Thymus (tissue), 11 donors: ENCODE measurements at regions not wholly inside any gene's neighbourhood (a gene's known extent, or its start where the extent isn't known, plus 50 kb on each side); places are given as distances from the start of the nearest gene placed in this dataset.

Experiments
- DNase-seq, 9 donors: peaks; one replicate each; pipeline ENCODE4 v3.0.0-alpha.2; 2013; ENCODE audit warnings: low spot score in 9 of 9, low read depth in 6 of 9, missing footprints in 1 of 9
- H3K27ac ChIP-seq, 2 donors: one replicate each; pipeline ENCODE4 v1.5.1; 2013; ENCODE audit warnings: control low read depth in 1 of 2, low read depth in 1 of 2, low read length in 1 of 2, mild to moderate bottlenecking in 1 of 2, moderate library complexity in 1 of 2
- H3K27me3 ChIP-seq, 2 donors: one replicate each; pipeline ENCODE4 v1.5.1; 2013; ENCODE audit warnings: low read length in 1 of 2; ENCODE audit not compliant: control insufficient read depth in 2 of 2, insufficient read depth in 1 of 2
- H3K36me3 ChIP-seq, 2 donors: one replicate each; pipeline ENCODE4 v1.5.1; 2013; ENCODE audit warnings: low read length in 1 of 2, mild to moderate bottlenecking in 1 of 2, moderate library complexity in 1 of 2; ENCODE audit not compliant: control insufficient read depth in 2 of 2, insufficient read depth in 2 of 2
- H3K4me1 ChIP-seq, 2 donors: one replicate each; pipeline ENCODE4 v1.5.1; 2013; ENCODE audit warnings: low read length in 2 of 2; ENCODE audit not compliant: control insufficient read depth in 2 of 2, insufficient read depth in 2 of 2
- H3K4me3 ChIP-seq, 2 donors: one replicate each; pipeline ENCODE4 v1.5.1; 2013; ENCODE audit warnings: low read length in 2 of 2, control low read depth in 1 of 2, mild to moderate bottlenecking in 1 of 2
- H3K9me3 ChIP-seq, 2 donors: one replicate each; pipeline ENCODE4 v1.5.1; 2013; ENCODE audit warnings: low read length in 1 of 2, mild to moderate bottlenecking in 1 of 2; ENCODE audit not compliant: control insufficient read depth in 2 of 2, insufficient read depth in 1 of 2
- WGBS: extraction: QIAGEN DNeasy Blood & Tissue Kit; methylation state at CpG from one replicate; pipeline ENCODE4 v1.1.7; 2013; 5-methylcytosine and 5-hydroxymethylcytosine counted together
- donor health status: healthy.

DNA sequence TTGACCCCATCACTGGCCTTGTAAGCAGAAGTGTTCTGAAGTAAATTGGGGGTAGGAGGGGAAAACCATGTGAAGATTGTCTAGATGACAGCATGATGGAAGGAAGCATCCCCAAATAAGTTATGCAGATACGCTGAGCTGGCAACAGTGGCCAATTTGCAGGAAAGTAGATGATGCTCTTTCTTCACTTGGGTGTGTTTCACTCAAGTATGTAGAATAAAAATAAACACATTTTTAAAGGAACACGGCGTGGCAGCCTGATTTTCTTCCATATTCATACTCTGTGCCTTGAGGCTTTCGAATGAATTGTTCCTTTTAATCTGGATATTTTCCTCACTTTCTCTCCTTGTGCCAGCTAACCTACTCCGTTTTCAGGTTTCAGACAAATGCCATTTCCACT is 295.5 kb upstream of the DPYD start:
- DNase-seq = no peak
- H3K4me3 ChIP-seq = no peak overlapping the region
- H3K36me3 ChIP-seq = no peaks in the 10 kb centered on the region
- no peaks in the 10 kb centered on the region for H3K27me3 ChIP-seq
- WGBS = 92% methylated on average over 5 of the region's 5 CpGs
- no peaks in the 10 kb centered on the region for H3K9me3 ChIP-seq
- H3K4me1 ChIP-seq = no peaks in the 10 kb centered on the region
- no peak overlapping the region for H3K27ac ChIP-seq

DNA sequence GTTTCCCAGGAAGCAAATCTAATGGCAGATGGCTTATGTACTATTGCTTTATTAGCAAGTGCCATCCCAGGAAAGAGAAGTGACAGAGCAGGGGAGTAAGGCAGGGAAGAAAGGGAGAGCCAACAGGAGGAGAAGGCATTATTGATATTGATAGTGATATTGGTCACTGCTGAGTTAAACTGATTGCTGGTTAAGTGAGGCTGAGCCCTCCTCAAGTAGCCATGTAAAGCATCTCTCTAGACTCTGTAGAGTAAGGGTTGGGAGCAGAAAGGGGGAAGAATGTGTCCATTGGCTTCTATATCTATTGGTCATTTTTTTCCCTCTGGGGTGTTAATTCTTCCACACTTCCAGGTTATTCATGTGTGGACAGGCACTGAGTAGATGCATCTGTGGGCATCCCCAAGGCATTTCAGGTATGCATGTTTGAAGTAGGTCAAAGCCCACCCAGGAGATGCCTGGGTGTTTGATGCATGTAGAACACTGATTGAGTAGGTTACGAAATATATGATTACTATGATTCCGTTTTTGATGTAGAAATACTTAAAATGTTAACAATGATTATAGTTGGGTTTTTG is 290.5 kb upstream of the DPYD start:
- no peak for DNase-seq
- WGBS = 82% methylated on average over 2 of the region's 2 CpGs
- Histone ChIP-seq H3K27ac (no peak overlapping the region), H3K4me3 (no peak overlapping the region), H3K9me3 (no peaks in the 10 kb centered on the region), H3K36me3 (no peaks in the 10 kb centered on the region), H3K4me1 (no peaks in the 10 kb centered on the region), H3K27me3 (no peaks in the 10 kb centered on the region)

DNA sequence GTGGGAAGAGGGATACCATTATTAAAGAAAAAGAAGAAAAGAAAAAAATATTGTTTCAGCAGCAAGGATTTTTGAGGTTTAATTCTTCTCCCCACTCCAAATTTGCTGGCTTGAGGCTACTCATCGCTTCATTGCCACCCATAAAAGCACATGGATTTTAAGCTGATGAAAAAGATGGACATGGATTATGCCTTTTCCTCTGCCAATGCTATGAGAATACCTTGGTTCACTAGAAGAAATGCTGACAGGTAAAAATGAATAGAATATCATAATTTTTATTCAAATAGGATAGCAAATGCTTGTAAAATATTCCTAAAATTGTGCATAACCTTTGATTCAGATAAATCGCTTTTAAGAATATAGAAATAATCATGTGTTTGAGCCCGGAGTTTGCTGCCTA is 289.7 kb upstream of the DPYD start:
- H3K27ac ChIP-seq = no peak overlapping the region
- WGBS = 96% methylated on average over 3 of the region's 3 CpGs
- no peaks in the 10 kb centered on the region for H3K4me1 ChIP-seq
- no peak overlapping the region for H3K4me3 ChIP-seq
- no peaks in the 10 kb centered on the region for H3K9me3 ChIP-seq
- no peaks in the 10 kb centered on the region for H3K27me3 ChIP-seq
- no peaks in the 10 kb centered on the region for H3K36me3 ChIP-seq
- no peak for DNase-seq

DNA sequence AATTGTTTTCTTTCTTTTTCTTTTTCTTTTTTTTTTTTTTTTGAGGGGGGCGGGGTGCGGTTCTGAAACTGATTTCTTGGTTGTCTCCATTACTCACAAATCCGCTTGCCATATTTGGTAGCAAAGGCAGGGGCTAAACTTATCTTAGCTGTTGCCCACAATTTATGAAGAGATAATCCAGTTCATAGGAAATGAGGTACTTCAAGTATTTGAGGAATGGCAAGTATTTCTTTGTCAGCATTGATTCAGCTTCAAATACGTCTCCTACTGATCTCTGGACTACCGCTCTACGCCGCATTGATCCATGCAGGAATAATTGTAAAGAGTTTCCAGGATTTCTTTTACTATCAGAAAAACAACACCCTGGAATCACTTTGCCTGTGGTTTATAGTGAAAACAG is 289.2 kb upstream of the DPYD start:
- Histone ChIP-seq H3K27me3 (no peaks in the 10 kb centered on the region), H3K27ac (no peak overlapping the region), H3K4me1 (no peaks in the 10 kb centered on the region), H3K36me3 (no peaks in the 10 kb centered on the region), H3K9me3 (no peaks in the 10 kb centered on the region), H3K4me3 (no peak overlapping the region)
- DNase-seq = no peak
- WGBS = 95% methylated on average over 7 of the region's 7 CpGs

DNA sequence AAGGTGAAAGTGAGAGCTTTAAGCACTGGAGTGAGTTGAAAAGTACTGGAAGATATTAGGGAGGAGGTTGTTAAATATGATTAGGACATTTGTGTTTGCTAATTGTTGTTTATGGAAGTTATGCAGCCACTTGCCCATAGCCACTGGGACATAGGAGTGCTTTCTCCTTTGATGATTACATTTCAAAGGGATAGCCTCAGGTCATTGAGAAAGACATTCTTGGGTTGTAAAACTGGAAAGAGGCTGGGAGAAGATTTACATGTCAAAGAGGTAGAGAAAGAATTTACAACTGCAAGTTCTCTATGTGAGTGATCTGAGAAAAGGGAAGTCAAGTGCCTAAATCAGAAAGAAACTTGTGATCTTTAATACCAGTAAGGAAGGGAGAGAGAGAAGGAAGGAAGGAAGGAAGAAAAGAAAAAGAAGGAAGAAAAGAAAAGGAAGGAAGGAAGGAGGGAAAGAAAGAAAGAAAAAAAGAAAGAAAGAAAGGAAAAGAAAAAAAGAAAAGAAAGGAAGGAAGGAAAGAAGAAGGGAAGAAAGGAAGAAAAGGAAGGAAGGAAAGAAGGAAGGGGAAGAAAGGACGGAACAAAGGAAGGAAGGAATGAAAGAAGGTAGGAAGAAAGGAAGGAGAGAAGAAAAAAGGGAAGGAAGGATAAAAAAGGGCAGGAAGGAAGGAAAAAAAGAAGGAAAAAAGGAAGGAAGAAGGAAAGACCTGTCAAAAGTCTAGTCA is 284.6 kb upstream of the DPYD start:
- no peak for DNase-seq
- no peaks in the 10 kb centered on the region for H3K4me1 ChIP-seq
- H3K27me3 ChIP-seq = no peaks in the 10 kb centered on the region
- 92% methylated on average over 1 of the region's 1 CpG for WGBS
- H3K36me3 ChIP-seq = no peaks in the 10 kb centered on the region
- H3K9me3 ChIP-seq = no peaks in the 10 kb centered on the region
- H3K4me3 ChIP-seq = no peak overlapping the region
- H3K27ac ChIP-seq = no peak overlapping the region

DNA sequence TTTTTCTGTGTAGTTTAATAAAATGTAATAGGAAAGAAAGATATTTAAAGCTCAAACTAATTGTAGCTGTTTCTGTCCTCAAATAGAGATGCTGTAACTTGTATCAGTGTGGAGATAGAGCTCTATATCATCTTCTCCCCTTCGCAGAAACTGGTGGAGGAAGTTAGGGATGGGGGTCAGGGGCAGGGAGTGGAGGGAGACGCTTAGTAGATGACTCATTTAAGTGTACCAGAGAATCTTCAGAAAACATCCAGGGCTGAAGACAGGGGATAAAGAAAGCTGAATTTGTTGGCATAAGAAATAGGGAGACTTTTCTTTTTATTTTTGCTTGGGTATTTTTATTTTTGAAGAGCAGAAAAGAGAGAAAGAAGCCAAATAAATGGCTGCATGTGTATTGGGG is 282.6 kb upstream of the DPYD start:
- Histone ChIP-seq H3K27me3 (no peaks in the 10 kb centered on the region), H3K4me3 (no peak overlapping the region), H3K9me3 (no peaks in the 10 kb centered on the region), H3K27ac (no peak overlapping the region), H3K36me3 (no peaks in the 10 kb centered on the region), H3K4me1 (no peaks in the 10 kb centered on the region)
- no peak for DNase-seq
- 45% methylated on average over 2 of the region's 2 CpGs for WGBS

DNA sequence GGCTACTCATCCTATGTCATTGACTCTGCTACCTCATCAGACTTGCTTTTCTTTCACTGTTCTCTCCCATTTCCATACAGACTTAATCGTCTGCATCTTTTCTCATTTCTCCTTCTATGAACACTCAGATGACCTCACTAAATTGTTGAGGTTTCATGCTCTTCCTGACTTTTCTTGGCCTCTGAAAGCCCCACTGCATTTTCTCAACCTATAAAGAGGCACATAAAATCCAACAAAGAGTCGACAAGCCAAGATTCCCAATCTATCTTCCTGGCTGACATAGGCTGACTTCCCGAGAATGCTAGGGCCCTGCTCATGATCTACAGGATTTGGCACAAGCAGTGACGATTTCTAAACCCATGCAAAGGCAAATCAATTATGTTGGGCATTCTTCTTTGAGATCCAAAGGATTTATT is 280.8 kb upstream of the DPYD start:
- Histone ChIP-seq H3K36me3 (no peaks in the 10 kb centered on the region), H3K27me3 (no peaks in the 10 kb centered on the region), H3K4me3 (no peak overlapping the region), H3K4me1 (no peaks in the 10 kb centered on the region), H3K9me3 (no peaks in the 10 kb centered on the region), H3K27ac (no peak overlapping the region)
- WGBS = 87% methylated on average over 4 of the region's 4 CpGs
- DNase-seq = no peak

DNA sequence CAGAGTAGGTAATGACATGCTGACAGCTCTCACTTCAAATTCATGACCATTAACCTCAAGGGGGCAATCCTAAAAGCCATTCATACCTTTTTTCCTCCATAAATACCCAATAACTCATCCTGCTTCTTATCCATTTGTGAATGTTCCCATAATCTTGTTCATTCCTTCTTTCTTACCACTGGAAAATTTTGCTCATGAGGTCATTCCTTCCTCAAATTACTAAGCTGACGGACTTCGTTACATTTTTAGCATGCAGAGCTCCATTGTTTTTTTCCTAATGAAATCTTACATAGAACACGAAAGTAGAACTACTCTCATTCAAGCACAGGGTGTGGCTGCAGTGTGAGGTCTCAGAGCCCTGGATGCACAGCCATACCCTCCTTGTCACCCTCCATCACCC is 276.5 kb upstream of the DPYD start:
- no peak overlapping the region for H3K4me3 ChIP-seq
- 97% methylated on average over 3 of the region's 3 CpGs for WGBS
- no peaks in the 10 kb centered on the region for H3K4me1 ChIP-seq
- H3K36me3 ChIP-seq = no peaks in the 10 kb centered on the region
- no peaks in the 10 kb centered on the region for H3K27me3 ChIP-seq
- DNase-seq = no peak
- H3K27ac ChIP-seq = no peak overlapping the region
- H3K9me3 ChIP-seq = no peaks in the 10 kb centered on the region

DNA sequence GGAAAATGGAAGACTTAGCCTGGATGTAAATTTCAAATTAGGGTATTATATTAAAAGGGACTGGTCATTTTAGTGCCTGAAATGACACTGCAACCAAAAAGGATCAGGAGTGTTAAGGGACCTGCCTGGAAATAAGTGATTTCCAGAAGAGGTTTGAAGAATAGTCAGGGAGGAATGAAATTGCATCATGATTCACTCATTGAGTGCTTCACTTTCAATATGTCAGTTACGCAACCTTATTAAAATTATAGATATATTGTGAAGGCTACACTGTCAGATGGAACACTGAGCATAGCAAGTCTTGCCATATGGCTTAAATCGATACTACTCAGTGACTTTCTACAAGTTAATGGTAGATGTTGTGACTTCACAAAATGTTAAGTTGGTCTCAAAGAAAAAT is 275.2 kb upstream of the DPYD start:
- no peaks in the 10 kb centered on the region for H3K9me3 ChIP-seq
- no peak overlapping the region for H3K27ac ChIP-seq
- no peaks in the 10 kb centered on the region for H3K27me3 ChIP-seq
- H3K4me1 ChIP-seq = no peaks in the 10 kb centered on the region
- no peak for DNase-seq
- WGBS = 97% methylated on average over 2 of the region's 2 CpGs
- no peak overlapping the region for H3K4me3 ChIP-seq
- no peaks in the 10 kb centered on the region for H3K36me3 ChIP-seq
